Liver (tissue), 2 donors: ENCODE measurements at regions not wholly inside any gene's neighbourhood (a gene's known extent, or its start where the extent isn't known, plus 50 kb on each side); places are given as distances from the start of the nearest gene placed in this dataset.

Source experiments
- JUND ChIP-seq, 2 donors: IDR thresholded peaks; 2 replicates each; pipeline ENCODE4 v1.6.1; 2016; ENCODE audit warnings: antibody characterized with exemption in 2 of 2
- REST ChIP-seq: IDR thresholded peaks from 2 replicates; pipeline ENCODE4 v1.6.1; 2016; ENCODE audit warnings: antibody characterized with exemption, mild to moderate bottlenecking
- donor health status: healthy.

GRCh38 chr2:104790901-104791495 lies 62.9 kb upstream of the POU3F3 start:
- TF ChIP-seq JUND (IDR thresholded peaks at IDR 0.05) = no peak
- no peak for TF ChIP-seq REST
